HUES48 (cell line): ENCODE measurements at regions not wholly inside any gene's neighbourhood (a gene's known extent, or its start where the extent isn't known, plus 50 kb on each side); places are given as distances from the start of the nearest gene placed in this dataset.

ENCODE experiments used
- H3K27ac ChIP-seq: one replicate; pipeline ENCODE4 v1.7.0; 2013; ENCODE audit warnings: low read depth, low read length, inconsistent platforms
- H3K27me3 ChIP-seq: 2 replicates; pipeline ENCODE4 v1.6.1; 2013; ENCODE audit warnings: mild to moderate bottlenecking, low read length; ENCODE audit not compliant: control insufficient read depth, insufficient read depth
- H3K36me3 ChIP-seq: 2 replicates; pipeline ENCODE4 v1.6.1; 2013; ENCODE audit warnings: low read length; ENCODE audit not compliant: control insufficient read depth, insufficient read depth
- H3K4me1 ChIP-seq: 2 replicates; pipeline ENCODE4 v1.6.1; 2013; ENCODE audit warnings: mild to moderate bottlenecking, low read length; ENCODE audit not compliant: control insufficient read depth, insufficient read depth
- H3K4me3 ChIP-seq: 2 replicates; pipeline ENCODE4 v1.5.1; 2013; ENCODE audit warnings: mild to moderate bottlenecking, low read depth, low read length
- H3K9ac ChIP-seq: 2 replicates; pipeline ENCODE4 v1.6.1; 2013; ENCODE audit warnings: mild to moderate bottlenecking, low read depth, low read length, moderate library complexity
- H3K9me3 ChIP-seq: 2 replicates; pipeline ENCODE4 v1.6.1; 2013; ENCODE audit warnings: low read length; ENCODE audit not compliant: control insufficient read depth, insufficient read depth

DNA sequence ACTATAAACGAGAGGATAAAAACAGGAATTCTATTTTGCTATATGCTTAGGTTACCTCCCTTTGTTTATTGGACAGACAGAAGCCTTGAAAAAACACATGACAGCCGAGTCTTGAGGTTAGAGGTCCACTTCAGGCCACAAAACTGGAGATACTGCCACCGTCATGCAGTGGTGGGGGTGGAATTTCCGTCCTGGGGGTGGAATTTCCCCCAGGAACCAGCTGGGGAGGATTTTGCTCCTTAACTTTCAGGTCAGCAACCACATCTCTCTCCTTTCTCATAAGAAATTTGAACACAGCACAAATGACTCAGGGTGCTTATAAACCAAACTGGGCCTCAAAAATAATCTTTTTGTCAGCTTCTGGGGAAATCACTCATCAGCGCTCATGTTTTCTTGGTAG, 545.8 kb upstream of the ADAMTS9 start:
- H3K27ac ChIP-seq: no peak overlapping the region
- H3K9me3 ChIP-seq: no peaks in the 10 kb centered on the region
- no peaks in the 10 kb centered on the region for H3K4me1 ChIP-seq
- no peak overlapping the region for H3K9ac ChIP-seq
- no peak overlapping the region for H3K4me3 ChIP-seq
- H3K27me3 ChIP-seq: no peaks in the 10 kb centered on the region
- no peaks in the 10 kb centered on the region for H3K36me3 ChIP-seq

- H3K4me3 ChIP-seq: no peak overlapping the region
- H3K9me3 ChIP-seq: no peaks in the 10 kb centered on the region
- H3K36me3 ChIP-seq: no peaks in the 10 kb centered on the region
- H3K27me3 ChIP-seq: no peaks in the 10 kb centered on the region
- H3K27ac ChIP-seq: no peak overlapping the region
- no peak overlapping the region for H3K9ac ChIP-seq
- no peaks in the 10 kb centered on the region for H3K4me1 ChIP-seq
Observed at GRCh38 chr3:65231544-65231943, 543.7 kb upstream of the ADAMTS9 start.

GRCh38 chr3:65230261-65231139, 542.7 kb upstream of the ADAMTS9 start:
- Histone ChIP-seq H3K27me3 (no peaks in the 10 kb centered on the region), H3K4me3 (no peak overlapping the region), H3K4me1 (no peaks in the 10 kb centered on the region), H3K9ac (no peak overlapping the region), H3K9me3 (no peaks in the 10 kb centered on the region), H3K27ac (no peak overlapping the region), H3K36me3 (no peaks in the 10 kb centered on the region)

DNA sequence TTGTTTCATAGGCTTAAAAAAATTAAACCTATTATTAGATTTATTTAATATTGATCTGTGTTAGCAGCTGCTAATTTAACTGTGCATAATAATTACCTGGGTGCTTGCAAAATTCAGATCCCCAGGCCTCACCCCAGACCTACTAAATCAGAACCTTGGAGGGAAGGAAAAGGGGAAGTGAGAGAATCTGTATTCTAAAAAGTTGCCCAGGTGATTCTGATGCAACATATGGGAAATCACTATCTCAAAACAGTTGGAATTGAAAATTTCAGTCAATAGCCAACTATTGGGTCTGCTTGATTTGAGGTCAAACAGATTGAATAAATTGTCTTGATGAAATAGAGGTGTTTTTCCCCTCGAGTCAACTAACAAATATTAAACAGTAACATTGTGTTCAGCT, 538.5 kb upstream of the ADAMTS9 start:
- Histone ChIP-seq H3K4me3 (no peak overlapping the region), H3K27me3 (no peaks in the 10 kb centered on the region), H3K9ac (no peak overlapping the region), H3K9me3 (no peaks in the 10 kb centered on the region), H3K36me3 (no peaks in the 10 kb centered on the region), H3K27ac (no peak overlapping the region), H3K4me1 (no peaks in the 10 kb centered on the region)

- Histone ChIP-seq H3K36me3 (no peaks in the 10 kb centered on the region), H3K27me3 (no peaks in the 10 kb centered on the region), H3K4me1 (no peaks in the 10 kb centered on the region; the same call in 1 of the 2 replicates), H3K4me3 (no peak overlapping the region), H3K9me3 (no peaks in the 10 kb centered on the region), H3K9ac (no peak overlapping the region), H3K27ac (no peak overlapping the region)
Observed at GRCh38 chr3:65210026-65210814, 522.4 kb upstream of the ADAMTS9 start.

DNA sequence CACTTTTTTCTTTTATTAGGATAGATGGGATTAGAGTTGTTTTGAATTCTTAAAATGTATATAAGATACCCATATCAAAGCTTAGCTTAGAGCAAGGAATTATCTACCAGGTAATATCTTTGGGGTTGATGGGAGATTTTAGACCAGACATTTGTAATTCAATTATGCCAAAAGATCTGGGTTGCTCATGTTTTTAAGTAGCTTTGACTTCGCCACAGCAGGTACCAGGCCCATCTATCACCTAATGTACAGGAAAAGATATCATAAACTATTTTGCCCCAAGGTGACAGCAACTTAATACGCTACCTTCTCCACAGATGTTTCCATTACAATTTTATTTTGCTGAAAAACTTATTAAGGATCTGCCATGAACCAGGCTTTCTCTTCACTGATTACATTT, 514.6 kb upstream of the ADAMTS9 start:
- H3K9ac ChIP-seq: no peak overlapping the region
- no peaks in the 10 kb centered on the region for H3K27me3 ChIP-seq
- H3K4me1 ChIP-seq: no peaks in the 10 kb centered on the region
- H3K9me3 ChIP-seq: no peaks in the 10 kb centered on the region
- no peak overlapping the region for H3K4me3 ChIP-seq
- H3K27ac ChIP-seq: no peak overlapping the region
- H3K36me3 ChIP-seq: no peaks in the 10 kb centered on the region

DNA sequence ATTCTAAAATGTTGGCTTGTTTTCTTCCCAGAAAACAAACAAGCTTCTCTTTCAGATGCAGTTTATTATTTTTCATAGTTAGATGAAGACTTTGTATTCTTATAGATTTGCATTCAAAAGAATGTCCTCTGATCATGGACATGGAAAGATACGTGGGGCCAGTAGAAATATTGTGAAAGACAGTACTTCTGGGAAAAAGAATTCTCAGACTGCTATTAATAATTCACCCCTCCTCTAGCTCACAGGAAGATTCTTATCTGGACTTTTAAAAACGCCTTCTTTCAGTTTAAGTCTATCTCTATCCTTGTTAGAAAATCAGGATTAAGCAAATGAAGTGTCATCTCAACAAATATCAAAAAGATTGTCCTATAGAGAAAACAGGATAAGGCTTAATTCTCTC, 514.1 kb upstream of the ADAMTS9 start:
- Histone ChIP-seq H3K4me1 (peaks cover 2% of the 10 kb centered on the region), H3K27me3 (no peaks in the 10 kb centered on the region), H3K9ac (no peak overlapping the region)

DNA sequence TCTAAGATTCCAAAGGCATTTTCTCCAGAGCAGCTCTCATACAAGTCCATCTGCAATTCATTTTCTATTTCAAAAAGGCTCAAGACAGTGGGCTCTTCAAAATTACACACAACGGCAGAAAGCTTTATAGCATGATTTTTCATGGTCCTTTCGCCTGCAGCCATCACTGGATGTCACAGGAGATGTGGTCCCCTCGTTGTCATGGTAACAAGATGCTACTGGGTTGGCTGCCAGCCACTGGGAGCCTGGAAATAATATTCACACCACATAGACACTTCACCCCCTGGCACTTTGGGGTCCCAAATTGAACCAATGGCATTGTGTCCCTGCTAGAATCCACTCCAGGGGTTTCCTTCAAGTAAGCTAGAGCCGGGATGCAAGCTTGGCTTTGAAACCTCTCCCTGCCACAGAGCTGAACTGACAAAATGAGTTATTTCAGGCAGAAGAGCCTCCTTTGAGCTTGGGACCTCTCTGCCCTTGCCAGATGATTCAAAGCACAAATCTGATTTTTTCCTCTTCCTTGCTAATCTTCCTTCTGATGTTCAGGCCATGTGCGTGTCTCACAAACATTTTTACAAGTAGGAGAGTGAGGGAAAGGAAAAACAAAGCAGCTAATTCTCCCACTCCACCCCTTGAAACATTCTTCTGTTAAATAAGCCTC, 512.6 kb upstream of the ADAMTS9 start:
- H3K4me3 ChIP-seq: no peak overlapping the region
- H3K27ac ChIP-seq: no peak overlapping the region
- no peak overlapping the region for H3K9ac ChIP-seq
- H3K36me3 ChIP-seq: no peaks in the 10 kb centered on the region
- H3K9me3 ChIP-seq: no peaks in the 10 kb centered on the region
- H3K27me3 ChIP-seq: no peaks in the 10 kb centered on the region
- peaks cover 7% of the 10 kb centered on the region for H3K4me1 ChIP-seq

More for the DNA sequence above, 514.1 kb upstream of the ADAMTS9 start:
- Histone ChIP-seq H3K36me3 (no peaks in the 10 kb centered on the region), H3K9me3 (no peaks in the 10 kb centered on the region), H3K4me3 (no peak overlapping the region), H3K27ac (no peak overlapping the region)

DNA sequence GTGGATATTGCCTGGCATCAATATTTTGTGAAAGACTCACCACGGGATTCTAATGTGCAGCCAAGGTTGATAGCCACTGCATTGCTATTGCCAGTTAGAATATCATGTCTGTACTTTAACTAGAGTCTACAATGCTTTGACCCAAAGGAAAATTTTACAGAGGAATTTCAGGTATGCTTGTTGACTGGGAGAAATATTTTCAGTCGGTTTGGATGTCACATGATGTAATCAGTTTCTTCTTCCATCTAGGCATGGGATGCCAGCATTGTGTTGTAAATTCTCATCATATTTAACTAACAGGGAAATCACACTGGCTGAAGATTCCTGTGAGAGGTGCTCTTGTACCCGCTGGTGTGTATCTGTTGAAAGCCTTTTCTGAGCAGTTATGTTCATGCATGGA, 508.9 kb upstream of the ADAMTS9 start:
- Histone ChIP-seq H3K27ac (no peak overlapping the region), H3K9me3 (no peaks in the 10 kb centered on the region), H3K4me3 (no peak overlapping the region), H3K9ac (no peak overlapping the region), H3K4me1 (peaks cover 11% of the 10 kb centered on the region), H3K36me3 (no peaks in the 10 kb centered on the region), H3K27me3 (no peaks in the 10 kb centered on the region)

DNA sequence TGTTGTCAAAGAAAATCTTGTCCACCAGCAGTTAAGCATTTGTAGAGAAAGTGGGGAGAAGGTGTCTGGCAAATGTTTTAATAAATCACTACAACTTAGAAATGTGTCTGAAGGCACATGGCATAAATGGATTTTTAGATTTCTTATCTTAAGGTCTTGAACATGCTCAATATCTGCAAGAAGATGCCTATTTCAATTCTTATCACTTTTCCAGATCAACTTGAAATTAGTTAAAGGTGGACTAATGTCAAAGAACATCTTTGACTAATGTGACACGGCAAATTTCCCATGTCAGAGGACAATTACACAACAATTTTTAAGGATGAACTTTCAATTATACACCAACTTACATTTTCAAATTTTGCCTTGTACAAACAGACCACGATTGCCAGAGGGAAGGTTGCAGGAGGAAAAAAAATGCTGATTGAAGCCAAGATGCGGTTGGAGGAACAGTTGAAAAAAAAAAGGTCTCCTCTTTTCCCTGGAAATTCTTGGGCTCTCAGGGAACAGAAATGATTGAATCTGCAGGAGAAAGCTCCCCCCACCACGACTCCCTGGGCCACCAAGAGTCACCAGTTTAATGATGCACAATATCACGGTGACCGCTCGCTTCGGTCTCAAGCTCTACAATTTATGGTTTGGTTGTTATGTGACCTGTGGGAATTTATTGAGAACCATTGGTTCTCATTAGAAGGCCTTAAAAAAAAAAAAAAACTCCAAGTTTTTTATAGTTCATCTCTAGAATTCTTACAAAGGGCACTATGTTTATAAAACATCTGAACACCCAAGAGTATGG, 507.6 kb upstream of the ADAMTS9 start:
- Histone ChIP-seq H3K36me3 (no peaks in the 10 kb centered on the region), H3K9ac (no peak overlapping the region), H3K4me3 (no peak overlapping the region), H3K9me3 (no peaks in the 10 kb centered on the region), H3K27me3 (no peaks in the 10 kb centered on the region), H3K27ac (no peak overlapping the region), H3K4me1 (peaks cover 14% of the 10 kb centered on the region)
